Fibroblast of villous mesenchyme (primary cell): ENCODE measurements at regions not wholly inside any gene's neighbourhood (a gene's known extent, or its start where the extent isn't known, plus 50 kb on each side); places are given as distances from the start of the nearest gene placed in this dataset.

Experiments
- DNase-seq: peaks from one replicate; pipeline ENCODE4 v3.0.0-alpha.2; 2010; ENCODE audit warnings: low read depth
- H3K4me3 ChIP-seq: 2 replicates; pipeline ENCODE4 v1.5.1; 2011; ENCODE audit warnings: low read depth, mild to moderate bottlenecking, low read length
- TF ChIP-seq, protein P1 (sequence below): IDR thresholded peaks from 2 replicates; pipeline ENCODE4 v1.5.1; 2012; ENCODE audit warnings: low read depth, mild to moderate bottlenecking, low read length; ENCODE audit not compliant: insufficient read depth

DNA sequence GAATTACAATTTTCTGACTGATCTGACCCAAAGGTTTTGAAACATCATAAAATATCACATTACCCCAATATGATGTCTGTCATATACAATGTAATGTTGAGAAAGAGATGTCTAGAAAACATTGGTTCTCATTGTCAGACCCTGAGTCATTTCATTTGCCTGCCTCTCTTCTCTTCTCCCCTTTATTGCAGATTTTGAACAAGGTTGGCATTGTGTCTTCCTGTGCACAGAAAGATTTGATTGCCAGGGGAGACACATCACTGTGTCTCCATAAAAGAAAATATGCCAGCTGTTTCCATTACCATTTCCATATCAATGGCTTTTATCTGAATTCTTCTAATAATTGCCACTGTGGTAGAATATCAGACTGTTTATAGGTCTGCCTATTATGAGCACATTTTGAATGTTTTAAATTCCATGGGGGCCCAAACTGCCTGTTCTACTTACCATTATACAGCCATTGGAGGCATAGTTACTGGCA, 65.6 kb downstream of the IFI44 start:
- DNase-seq, result no peak
- TF ChIP-seq, protein P1, sequence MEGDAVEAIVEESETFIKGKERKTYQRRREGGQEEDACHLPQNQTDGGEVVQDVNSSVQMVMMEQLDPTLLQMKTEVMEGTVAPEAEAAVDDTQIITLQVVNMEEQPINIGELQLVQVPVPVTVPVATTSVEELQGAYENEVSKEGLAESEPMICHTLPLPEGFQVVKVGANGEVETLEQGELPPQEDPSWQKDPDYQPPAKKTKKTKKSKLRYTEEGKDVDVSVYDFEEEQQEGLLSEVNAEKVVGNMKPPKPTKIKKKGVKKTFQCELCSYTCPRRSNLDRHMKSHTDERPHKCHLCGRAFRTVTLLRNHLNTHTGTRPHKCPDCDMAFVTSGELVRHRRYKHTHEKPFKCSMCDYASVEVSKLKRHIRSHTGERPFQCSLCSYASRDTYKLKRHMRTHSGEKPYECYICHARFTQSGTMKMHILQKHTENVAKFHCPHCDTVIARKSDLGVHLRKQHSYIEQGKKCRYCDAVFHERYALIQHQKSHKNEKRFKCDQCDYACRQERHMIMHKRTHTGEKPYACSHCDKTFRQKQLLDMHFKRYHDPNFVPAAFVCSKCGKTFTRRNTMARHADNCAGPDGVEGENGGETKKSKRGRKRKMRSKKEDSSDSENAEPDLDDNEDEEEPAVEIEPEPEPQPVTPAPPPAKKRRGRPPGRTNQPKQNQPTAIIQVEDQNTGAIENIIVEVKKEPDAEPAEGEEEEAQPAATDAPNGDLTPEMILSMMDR, result no peak

DNA sequence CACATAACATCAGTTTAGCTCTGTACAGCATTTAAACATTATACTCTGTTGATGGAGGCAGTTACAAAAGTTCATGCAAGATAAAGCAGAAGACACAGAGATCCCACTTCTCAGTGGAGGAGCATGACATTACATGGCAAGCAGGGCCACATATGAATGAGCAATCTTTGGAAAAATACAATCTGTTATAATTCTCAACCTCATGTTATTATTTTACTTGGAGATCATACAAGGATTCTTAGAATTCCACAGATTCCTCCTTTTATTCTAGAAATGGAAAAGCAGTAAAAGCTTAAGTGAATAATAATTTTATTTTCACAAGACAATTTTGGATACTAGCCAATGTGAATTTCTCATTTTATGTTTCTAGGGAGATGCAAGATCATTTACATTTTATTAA, 66.6 kb downstream of the IFI44 start:
- TF ChIP-seq, protein P1, result no peak
- no peak overlapping the region for H3K4me3 ChIP-seq
- no peak for DNase-seq

More for the DNA sequence above, 65.6 kb downstream of the IFI44 start:
- no peak overlapping the region for H3K4me3 ChIP-seq

DNA sequence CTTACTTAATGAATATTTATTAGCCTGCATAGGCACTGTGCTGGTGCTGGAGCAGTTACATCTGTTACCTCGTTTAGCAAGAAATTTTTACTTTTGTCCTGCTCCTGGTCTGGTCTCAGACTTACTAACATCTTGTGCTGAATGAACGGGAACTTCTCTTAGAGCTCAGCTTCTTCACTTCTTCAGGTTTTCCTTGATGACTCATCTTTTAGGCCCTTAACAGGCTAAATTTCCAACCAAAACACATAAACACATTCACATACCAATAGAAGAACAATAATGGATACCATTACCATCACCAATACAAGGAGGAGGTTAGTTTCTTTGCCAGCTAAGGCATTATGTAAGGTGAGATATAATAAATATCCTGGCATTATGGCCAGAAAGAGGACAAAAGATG, 68.9 kb downstream of the IFI44 start:
- no peak for DNase-seq
- H3K4me3 ChIP-seq, result no peak overlapping the region
- TF ChIP-seq, protein P1, result no peak

DNA sequence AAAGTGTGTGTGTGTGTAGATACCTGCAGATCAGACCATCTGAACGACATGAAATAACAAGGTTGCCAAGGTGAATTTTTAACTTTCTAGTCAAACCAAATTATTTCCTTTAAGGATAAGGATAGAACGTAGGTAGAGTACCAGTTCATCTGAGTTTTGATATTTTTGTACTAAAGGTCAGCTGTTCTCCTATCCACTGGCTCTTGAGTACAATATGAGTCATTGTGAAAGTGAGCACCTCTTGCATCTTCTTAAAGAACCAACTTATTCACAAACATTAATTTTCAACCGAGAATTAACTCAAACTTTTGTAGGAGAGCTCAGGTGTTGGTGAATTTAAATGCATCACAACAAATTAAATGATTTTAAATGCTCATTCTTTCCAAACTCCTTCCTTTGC, 71.5 kb downstream of the IFI44 start:
- H3K4me3 ChIP-seq, result no peak overlapping the region
- TF ChIP-seq, protein P1, result no peak
- no peak for DNase-seq

DNA sequence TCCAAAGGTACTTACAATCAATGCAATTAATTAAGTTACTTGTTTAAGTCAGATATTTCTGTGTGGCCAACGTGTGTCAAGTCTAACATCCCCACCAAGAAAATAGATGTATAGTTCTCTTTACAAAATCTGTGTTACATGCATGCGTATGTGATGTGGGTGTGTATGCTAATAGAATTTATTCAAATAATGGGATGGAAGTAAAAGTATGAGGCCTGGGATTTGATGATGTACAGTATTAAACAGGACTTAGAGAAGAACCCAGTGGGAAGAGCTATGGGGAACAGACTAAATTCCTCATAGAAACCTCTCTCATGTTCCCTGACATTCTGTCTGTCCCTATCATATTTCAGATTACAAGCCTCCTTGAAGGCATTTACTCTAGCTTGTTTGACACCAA, 72.5 kb downstream of the IFI44 start:
- no peak overlapping the region for H3K4me3 ChIP-seq
- TF ChIP-seq, protein P1, result no peak
- DNase-seq, result no peak

DNA sequence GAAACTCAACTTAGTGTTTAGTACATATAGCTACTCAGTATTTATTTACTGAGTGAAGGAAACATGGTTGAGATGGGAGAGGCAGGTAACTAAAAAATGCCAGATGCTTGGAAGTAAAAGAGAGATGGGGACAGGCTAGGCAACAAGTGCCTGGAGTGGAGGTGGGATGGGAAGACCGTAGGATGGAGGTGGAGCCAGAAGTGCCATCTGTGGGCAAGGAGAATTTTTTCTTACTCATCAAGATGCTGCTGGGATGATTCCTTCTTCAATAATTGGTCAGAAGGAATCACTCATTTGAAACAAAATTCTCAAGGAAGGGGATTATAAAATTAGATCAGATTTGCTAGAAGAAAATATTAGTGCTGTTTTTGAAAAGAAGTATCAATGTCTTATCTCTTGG, 72.9 kb downstream of the IFI44 start:
- H3K4me3 ChIP-seq, result no peak overlapping the region
- no peak for DNase-seq
- TF ChIP-seq, protein P1, result no peak

DNA sequence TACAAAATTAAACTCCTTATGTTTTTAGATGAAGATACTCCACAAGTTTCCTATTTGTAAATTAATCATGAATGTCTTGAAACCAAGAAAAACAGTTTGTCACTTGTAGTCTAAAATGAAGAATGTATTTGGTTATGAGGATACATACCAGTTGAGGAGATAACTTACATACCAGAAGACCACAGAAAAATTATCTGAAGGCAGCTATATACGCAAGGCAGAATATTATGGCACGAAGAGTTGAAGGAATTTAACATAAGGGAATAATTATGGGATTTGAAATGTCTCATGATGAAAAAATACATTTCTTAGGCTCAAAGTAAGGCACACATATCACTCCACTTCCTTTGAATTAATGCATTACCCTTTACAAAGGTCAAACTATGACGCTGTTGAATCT, 73.3 kb downstream of the IFI44 start:
- DNase-seq, result no peak
- TF ChIP-seq, protein P1, result no peak
- no peak overlapping the region for H3K4me3 ChIP-seq
